ENCODE measurements at regions not wholly inside any gene's neighbourhood (a gene's known extent, or its start where the extent isn't known, plus 50 kb on each side); places are given as distances from the start of the nearest gene placed in this dataset.

DNA sequence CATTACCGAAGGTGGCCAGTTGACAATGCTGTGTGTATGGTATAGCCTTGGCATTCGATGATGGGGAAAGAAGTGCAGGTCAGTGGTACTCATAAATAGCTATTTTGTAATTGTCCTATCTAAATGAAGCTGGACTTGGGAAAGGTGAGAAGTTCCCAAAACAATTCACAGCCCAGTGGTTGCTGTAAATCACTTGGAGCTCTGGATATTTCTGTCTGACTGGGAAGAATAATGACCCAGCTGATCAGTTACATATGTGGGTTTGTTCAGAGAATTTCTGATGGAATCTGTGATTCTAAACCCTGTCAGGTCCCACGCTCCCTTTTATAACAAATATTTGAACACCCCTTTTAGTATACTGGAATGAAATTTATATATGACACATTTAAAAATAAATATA is 133.9 kb upstream of the PFN2 start:
- TF ChIP-seq, protein P1, sequence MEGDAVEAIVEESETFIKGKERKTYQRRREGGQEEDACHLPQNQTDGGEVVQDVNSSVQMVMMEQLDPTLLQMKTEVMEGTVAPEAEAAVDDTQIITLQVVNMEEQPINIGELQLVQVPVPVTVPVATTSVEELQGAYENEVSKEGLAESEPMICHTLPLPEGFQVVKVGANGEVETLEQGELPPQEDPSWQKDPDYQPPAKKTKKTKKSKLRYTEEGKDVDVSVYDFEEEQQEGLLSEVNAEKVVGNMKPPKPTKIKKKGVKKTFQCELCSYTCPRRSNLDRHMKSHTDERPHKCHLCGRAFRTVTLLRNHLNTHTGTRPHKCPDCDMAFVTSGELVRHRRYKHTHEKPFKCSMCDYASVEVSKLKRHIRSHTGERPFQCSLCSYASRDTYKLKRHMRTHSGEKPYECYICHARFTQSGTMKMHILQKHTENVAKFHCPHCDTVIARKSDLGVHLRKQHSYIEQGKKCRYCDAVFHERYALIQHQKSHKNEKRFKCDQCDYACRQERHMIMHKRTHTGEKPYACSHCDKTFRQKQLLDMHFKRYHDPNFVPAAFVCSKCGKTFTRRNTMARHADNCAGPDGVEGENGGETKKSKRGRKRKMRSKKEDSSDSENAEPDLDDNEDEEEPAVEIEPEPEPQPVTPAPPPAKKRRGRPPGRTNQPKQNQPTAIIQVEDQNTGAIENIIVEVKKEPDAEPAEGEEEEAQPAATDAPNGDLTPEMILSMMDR (IDR thresholded peaks at IDR 0.05) = no peak
- Histone ChIP-seq H3K4me1 (no peaks in the 10 kb centered on the region), H3K4me3 (no peak overlapping the region), H3K27me3 (no peaks in the 10 kb centered on the region), H3K27ac (no peak overlapping the region), H3K9me3 (no peaks in the 10 kb centered on the region), H3K9ac (ENCODE audit: low read depth in 2 of 2, low read length in 2 of 2) (no peak overlapping the region), H3K36me3 (no peaks in the 10 kb centered on the region)
- intact Hi-C loops (cut with DNase I) = no loop called here
- no peak for DNase-seq

DNA sequence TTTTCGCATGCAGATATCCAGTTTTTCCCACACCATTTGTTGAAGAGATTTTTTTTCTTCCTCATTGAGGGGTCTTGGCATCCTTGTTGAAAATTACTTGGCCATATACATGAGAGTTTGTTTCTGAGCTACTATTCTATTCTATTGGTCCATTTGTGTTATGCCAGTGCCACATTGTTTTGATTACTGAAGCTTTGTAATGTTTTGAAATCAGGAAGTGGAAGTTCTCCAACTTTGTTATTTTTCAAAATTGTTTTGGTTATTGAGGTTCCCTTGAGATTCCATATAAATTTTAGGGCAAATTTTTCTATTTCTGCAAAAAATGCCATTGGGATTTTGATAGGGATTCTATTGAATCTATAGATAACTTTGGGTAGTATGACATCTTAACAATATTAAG is 130.3 kb upstream of the PFN2 start:
- Histone ChIP-seq H3K27ac (no peak overlapping the region), H3K36me3 (no peaks in the 10 kb centered on the region), H3K9me3 (no peaks in the 10 kb centered on the region), H3K4me3 (no peak overlapping the region), H3K9ac (ENCODE audit: low read depth in 2 of 2, low read length in 2 of 2) (no peak overlapping the region), H3K4me1 (no peaks in the 10 kb centered on the region), H3K27me3 (no peaks in the 10 kb centered on the region)
- DNase-seq = no peak
- TF ChIP-seq, protein P1 (IDR thresholded peaks at IDR 0.05) = no peak
- intact Hi-C loops (cut with DNase I) = no loop called here

DNA sequence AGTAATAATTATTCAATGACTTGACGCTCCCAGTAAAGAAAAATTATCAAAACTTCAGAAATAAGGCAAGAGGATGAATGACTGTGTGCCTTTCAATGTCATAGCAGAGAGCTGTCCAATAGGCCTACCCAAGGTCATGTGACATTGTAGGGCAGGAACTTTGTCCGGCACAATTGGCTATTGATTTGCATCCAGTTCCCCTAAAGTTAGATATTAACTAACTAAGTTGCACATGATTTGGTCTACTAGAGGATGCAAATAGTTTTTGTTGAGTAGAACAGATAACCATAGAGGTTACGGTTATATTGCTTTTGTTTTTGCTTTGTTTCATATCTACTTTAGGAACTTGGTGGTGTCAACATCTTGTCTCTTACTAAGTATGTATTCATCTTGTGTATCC is 127.9 kb upstream of the PFN2 start:
- no peaks in the 10 kb centered on the region for H3K4me1 ChIP-seq
- no peak overlapping the region for H3K27ac ChIP-seq
- H3K27me3 ChIP-seq = no peaks in the 10 kb centered on the region
- H3K9ac ChIP-seq (ENCODE audit: low read depth in 2 of 2, low read length in 2 of 2) = no peak overlapping the region
- H3K4me3 ChIP-seq = no peak overlapping the region
- TF ChIP-seq, protein P1 (IDR thresholded peaks at IDR 0.05) = no peak
- no peaks in the 10 kb centered on the region for H3K9me3 ChIP-seq
- intact Hi-C loops (cut with DNase I) = no loop called here
- no peak for DNase-seq
- no peaks in the 10 kb centered on the region for H3K36me3 ChIP-seq

DNA sequence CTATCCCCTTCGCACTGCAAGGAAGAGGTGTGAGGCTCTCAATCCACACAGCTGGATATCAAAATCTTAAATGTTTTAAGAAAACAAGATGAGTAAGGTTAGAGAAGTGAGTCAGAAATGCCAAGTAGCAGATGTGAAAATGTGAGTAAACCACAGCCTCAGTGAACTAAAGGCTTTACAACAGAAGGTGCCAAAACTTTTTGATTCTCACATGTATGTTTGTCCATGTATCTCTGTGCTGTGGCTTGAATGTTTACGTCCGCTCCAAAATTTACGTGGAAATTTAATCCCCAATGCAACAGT is 126.8 kb upstream of the PFN2 start:
- intact Hi-C loops (cut with DNase I) = no loop called here
- H3K36me3 ChIP-seq = no peaks in the 10 kb centered on the region

DNA sequence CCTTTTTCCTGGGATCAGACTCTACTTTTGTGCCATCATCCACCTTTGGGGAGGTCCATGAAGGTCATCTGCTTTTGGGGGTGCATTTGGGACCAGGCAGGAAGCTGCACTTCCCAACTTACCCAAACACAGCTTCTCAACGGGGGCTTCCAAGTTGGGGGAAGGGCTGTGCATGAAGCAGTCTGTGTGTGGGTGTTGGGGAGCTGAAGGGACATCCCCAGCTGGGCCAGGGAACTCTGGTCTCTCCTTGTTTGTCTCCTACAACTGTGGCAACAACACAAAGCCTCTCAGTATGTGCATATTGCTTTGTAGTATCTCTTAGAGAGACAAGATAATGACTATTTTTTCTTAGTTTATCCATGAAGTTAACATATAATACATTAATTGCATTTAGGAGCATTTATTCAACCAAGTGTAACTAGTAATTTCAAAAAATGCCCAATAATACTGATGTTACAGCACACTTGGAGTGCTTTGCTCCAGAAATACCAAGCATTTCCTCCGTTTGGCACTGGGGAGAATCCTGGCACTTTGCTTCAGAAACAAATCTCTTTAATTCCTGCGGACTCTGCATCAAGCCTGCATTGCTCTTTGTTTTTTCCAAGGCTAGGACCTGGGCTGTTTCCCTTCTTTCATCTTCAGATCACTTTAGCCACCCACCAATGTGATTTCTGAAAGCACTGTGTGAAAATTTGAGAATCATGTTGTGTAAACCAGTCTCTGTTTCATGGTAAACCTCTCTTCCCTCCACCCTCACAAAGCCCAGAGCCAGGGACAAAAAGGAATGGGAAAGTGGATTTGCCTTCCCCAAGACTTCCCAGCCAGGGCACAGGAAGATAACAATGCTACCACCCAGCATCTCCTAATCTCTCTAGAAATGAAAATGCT is 126.2 kb upstream of the PFN2 start:
- Histone ChIP-seq H3K36me3 (no peaks in the 10 kb centered on the region), H3K9ac (ENCODE audit: low read depth in 2 of 2, low read length in 2 of 2) (no peak overlapping the region), H3K27me3 (no peaks in the 10 kb centered on the region), H3K9me3 (no peaks in the 10 kb centered on the region), H3K4me1 (no peaks in the 10 kb centered on the region), H3K4me3 (no peak overlapping the region), H3K27ac (no peak overlapping the region)
- TF ChIP-seq, protein P1 (IDR thresholded peaks at IDR 0.05) = no peak
- intact Hi-C loops (cut with DNase I) = no loop called here
- DNase-seq = no peak

More for the DNA sequence above, 126.8 kb upstream of the PFN2 start:
- no peak for DNase-seq
- no peak overlapping the region for H3K4me3 ChIP-seq
- H3K27ac ChIP-seq = no peak overlapping the region
- no peaks in the 10 kb centered on the region for H3K4me1 ChIP-seq
- no peak overlapping the region for H3K9ac ChIP-seq (ENCODE audit: low read depth in 2 of 2, low read length in 2 of 2)
- H3K27me3 ChIP-seq = no peaks in the 10 kb centered on the region
- no peaks in the 10 kb centered on the region for H3K9me3 ChIP-seq
- TF ChIP-seq, protein P1 (IDR thresholded peaks at IDR 0.05) = no peak
